SW 1271 (cell line): ENCODE measurements at regions not wholly inside any gene's neighbourhood (a gene's known extent, or its start where the extent isn't known, plus 50 kb on each side); places are given as distances from the start of the nearest gene placed in this dataset.
"Not testable (repeated sequence)": the region's sequence is repeated elsewhere in the genome, so short reads cannot be mapped to it uniquely, and the experiment has no call there.

Source experiments
- DNase-seq, 2 experiments: peaks; one replicate each; lab custom pipeline; 2025; lab: John Stamatoyannopoulos, UW

- DNase-seq, result no peak
These were observed 222.4 kb downstream of the TTLL2 start for GRCh38 chr6:167547328-167547692.

GRCh38 chr6:167547751-167548150 lies 222.9 kb downstream of the TTLL2 start:
- DNase-seq, result no peak

- no peak for DNase-seq
These were observed 223.6 kb downstream of the TTLL2 start for GRCh38 chr6:167548451-167548850.

- DNase-seq, result no peak
These were observed 224.3 kb downstream of the TTLL2 start for GRCh38 chr6:167549213-167549612.

GRCh38 chr6:167550941-167551627 lies 226.2 kb downstream of the TTLL2 start:
- no peak for DNase-seq

GRCh38 chr6:167551628-167552257 lies 226.9 kb downstream of the TTLL2 start:
- no peak for DNase-seq

GRCh38 chr6:167552258-167552630 lies 227.4 kb downstream of the TTLL2 start:
- no peak for DNase-seq

- DNase-seq, result no peak
These were observed 228.3 kb downstream of the TTLL2 start for GRCh38 chr6:167552961-167553735.

- no peak for DNase-seq
These were observed 228.8 kb downstream of the TTLL2 start for GRCh38 chr6:167553736-167554119.

GRCh38 chr6:167554854-167555253 lies 230.0 kb downstream of the TTLL2 start:
- no peak for DNase-seq

- DNase-seq, result no peak
These were observed 230.9 kb downstream of the TTLL2 start for GRCh38 chr6:167555836-167556235.

- DNase-seq, result no peak
These were observed 232.8 kb downstream of the TTLL2 start for GRCh38 chr6:167557675-167558074.

- no peak for DNase-seq
These were observed 233.6 kb downstream of the TTLL2 start for GRCh38 chr6:167558246-167559177.

- no peak for DNase-seq
These were observed 235.0 kb downstream of the TTLL2 start for GRCh38 chr6:167559675-167560479.

GRCh38 chr6:167560673-167561569 lies 236.0 kb downstream of the TTLL2 start:
- DNase-seq, result no peak

GRCh38 chr6:167562862-167563261 lies 238.0 kb downstream of the TTLL2 start:
- not testable (repeated sequence) for DNase-seq

- DNase-seq, result no peak
These were observed 239.7 kb downstream of the TTLL2 start for GRCh38 chr6:167564416-167565250.

- DNase-seq, result no peak
These were observed 240.5 kb downstream of the TTLL2 start for GRCh38 chr6:167565388-167565787.

GRCh38 chr6:167565884-167566599 lies 241.2 kb downstream of the TTLL2 start:
- DNase-seq, result no peak
